ENCODE measurements at regions not wholly inside any gene's neighbourhood (a gene's known extent, or its start where the extent isn't known, plus 50 kb on each side); places are given as distances from the start of the nearest gene placed in this dataset.
A peak's percentile ranks its signal among the peaks of the same experiment; 100 is the strongest.
"Not testable (repeated sequence)": the region's sequence is repeated elsewhere in the genome, so short reads cannot be mapped to it uniquely, and the experiment has no call there.

DNA sequence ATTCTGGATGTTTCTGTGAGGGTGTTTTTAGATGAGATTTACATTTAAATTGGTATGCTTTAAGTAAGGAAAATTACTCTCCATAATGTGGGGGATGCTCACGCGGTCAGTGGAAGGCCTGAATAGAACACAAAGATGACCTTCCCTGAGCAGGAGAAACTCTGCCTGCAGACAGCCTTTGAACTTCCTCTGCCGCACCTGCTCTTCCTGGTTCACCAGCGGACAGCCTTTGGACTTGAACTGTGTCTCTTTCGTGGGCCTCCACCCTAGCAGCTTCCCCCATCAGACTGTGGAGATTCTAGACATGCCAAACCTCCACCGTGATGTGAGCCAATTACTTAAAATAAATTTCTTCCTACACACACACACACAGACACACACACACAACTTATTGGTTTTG is 210.7 kb downstream of the EFCAB11 start:
- ATAC-seq (no peak), DNase-seq (no peak)
- Mint-ChIP-seq H3K27ac (no peak overlapping the region), H3K9me3 (peaks cover 27% of the 10 kb centered on the region), H3K4me3 (no peak overlapping the region), H3K4me1 (peaks cover 4% of the 10 kb centered on the region), H3K36me3 (ENCODE audit: low read depth) (no peaks in the 10 kb centered on the region), H3K27me3 (no peaks in the 10 kb centered on the region)

DNA sequence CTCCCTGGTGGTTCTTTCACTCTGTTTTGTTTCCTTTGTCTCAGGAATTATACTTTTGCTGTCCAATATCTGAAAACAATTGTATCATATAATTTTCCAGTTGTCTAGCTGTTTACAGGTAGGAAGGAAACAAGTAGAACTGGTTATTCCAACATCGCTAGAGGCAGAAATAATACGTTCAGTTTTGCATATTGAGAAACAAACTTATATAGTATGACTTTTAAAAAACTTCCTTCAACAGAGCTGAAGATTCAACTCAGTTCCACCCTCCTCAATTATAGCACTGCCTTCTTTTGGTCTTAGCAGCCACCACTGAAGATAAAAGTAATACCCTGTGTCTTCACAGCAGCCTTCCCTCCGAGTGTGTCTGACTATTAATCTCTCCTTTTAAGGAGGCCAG is 214.3 kb downstream of the EFCAB11 start:
- peaks cover 2% of the 10 kb centered on the region for H3K4me1 Mint-ChIP-seq
- DNase-seq (no peak), ATAC-seq (no peak)
- H3K27me3 Mint-ChIP-seq = no peaks in the 10 kb centered on the region
- peaks cover 8% of the 10 kb centered on the region for H3K9me3 Mint-ChIP-seq
- H3K27ac Mint-ChIP-seq = no peak overlapping the region
- H3K36me3 Mint-ChIP-seq (ENCODE audit: low read depth) = no peaks in the 10 kb centered on the region
- no peak overlapping the region for H3K4me3 Mint-ChIP-seq

DNA sequence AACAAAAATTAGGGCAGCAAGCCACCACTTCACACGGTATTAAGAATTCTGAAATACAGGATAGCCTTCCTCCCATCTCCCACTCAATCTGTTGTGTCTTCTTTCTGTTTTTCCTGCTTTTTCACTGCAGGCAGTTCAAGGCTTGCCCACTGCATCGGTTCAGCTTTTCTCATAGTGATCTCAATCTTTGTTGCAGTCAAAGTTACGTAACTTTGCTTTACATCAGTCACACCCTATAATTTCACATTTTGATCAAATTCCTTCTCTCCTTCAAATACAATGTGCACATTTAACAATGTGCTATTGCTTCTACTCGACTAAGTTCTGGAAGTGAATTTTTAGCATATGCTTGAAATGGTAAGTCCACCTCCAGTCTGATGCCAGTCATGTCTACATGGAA is 217.6 kb downstream of the EFCAB11 start:
- Mint-ChIP-seq H3K27ac (no peak overlapping the region), H3K27me3 (no peaks in the 10 kb centered on the region), H3K36me3 (ENCODE audit: low read depth) (peaks cover 6% of the 10 kb centered on the region), H3K4me3 (no peak overlapping the region), H3K9me3 (peaks cover 10% of the 10 kb centered on the region), H3K4me1 (no peaks in the 10 kb centered on the region)
- ATAC-seq (no peak), DNase-seq (no peak)

DNA sequence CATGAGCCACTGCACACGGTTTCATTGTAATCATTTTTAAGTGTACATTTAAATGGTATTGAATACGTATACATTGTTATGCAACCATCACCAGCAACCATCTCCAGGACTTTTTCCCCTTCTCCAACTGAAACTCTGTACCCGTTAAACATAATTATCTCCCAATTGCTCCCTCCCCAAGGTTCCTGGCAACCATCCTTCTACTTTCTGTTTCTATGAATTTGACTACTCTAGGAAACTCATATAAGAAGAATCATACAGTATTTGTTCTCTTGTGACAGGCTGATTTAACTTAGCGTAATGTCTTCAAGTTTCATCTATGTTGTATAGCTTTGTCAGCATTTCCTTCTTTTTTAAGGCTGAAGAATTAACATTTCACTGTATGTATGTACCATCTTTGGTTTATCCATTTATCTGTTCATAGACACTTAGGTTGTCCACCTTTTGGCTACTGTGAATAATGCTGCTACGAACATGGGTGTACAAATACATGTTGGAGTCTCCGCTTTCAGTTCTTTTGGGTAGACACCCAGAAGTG is 223.1 kb downstream of the EFCAB11 start:
- no peak for DNase-seq
- Mint-ChIP-seq H3K27me3 (no peaks in the 10 kb centered on the region), H3K4me3 (no peak overlapping the region), H3K27ac (no peak overlapping the region), H3K9me3 (peaks cover 6% of the 10 kb centered on the region), H3K4me1 (peaks cover 12% of the 10 kb centered on the region), H3K36me3 (ENCODE audit: low read depth) (peaks cover 6% of the 10 kb centered on the region)
- no peak for ATAC-seq

DNA sequence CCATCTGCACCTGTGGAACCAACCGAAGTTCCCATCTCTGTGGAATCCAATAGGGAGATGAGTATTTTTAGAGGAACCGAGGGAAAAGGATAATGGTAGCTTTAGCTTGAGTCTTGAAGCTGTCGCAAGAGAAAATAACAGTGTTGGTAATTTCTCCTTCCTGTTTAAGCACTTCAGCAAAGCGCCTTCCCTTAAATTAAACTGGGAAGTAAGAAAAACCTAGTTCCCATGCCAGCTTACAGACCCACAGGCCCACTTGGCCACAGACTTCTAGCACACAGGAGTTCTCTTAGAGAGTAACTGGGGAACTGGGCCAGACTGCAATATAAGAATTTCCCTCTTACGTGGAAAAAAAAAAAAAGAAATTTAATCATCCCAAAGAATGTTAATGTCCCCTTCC is 223.8 kb downstream of the EFCAB11 start:
- ATAC-seq (no peak), DNase-seq (no peak)
- Mint-ChIP-seq H3K9me3 (peaks cover 6% of the 10 kb centered on the region), H3K27ac (no peak overlapping the region), H3K4me1 (peaks cover 19% of the 10 kb centered on the region), H3K27me3 (no peaks in the 10 kb centered on the region), H3K4me3 (no peak overlapping the region), H3K36me3 (ENCODE audit: low read depth) (peaks cover 6% of the 10 kb centered on the region)

DNA sequence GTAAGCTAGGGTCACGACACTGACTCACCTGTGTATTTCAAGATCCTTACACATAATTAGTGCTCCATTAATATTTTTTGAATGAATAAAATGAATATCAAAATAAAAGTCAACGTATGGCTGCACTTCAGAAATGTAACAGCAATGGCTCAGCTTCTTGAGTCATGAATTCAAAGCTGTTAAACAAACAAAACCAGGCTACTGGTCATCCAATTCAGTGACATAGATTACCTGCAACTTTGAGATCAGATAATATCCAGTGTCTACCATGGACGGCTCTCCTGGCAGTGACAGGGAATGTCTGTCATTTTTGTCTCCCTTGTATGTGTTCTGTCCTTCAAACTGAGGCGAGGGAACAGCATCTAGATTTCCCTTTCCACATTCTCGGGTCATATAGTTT is 225.6 kb downstream of the EFCAB11 start:
- peaks cover 5% of the 10 kb centered on the region for H3K9me3 Mint-ChIP-seq
- H3K4me3 Mint-ChIP-seq = no peak overlapping the region
- DNase-seq (no peak), ATAC-seq (no peak)
- no peak overlapping the region for H3K27ac Mint-ChIP-seq
- peaks cover 5% of the 10 kb centered on the region for H3K36me3 Mint-ChIP-seq (ENCODE audit: low read depth)
- H3K27me3 Mint-ChIP-seq = no peaks in the 10 kb centered on the region
- peaks cover 37% of the 10 kb centered on the region for H3K4me1 Mint-ChIP-seq

DNA sequence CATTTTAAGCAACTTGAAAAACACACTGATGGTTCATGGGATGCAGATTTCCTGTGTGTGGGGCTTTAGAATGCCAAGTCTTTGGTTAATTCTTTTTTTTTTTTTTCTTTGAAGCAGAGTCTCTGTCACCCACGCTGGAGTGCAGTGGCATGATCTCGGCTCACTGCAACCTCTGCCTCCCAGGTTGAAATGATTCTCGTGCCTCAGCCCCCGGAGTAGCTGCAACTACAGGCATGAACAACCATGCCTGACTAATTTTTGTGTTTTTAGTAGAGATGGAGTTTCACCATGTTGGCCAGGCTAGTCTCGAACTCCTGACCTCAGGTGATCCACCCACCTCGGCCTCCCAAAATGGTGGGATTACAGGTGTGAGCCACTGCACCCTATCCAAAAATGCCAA is 228.3 kb downstream of the EFCAB11 start:
- H3K4me3 Mint-ChIP-seq; H3K9me3 Mint-ChIP-seq; H3K36me3 Mint-ChIP-seq (ENCODE audit: low read depth); DNase-seq; ATAC-seq; H3K27me3 Mint-ChIP-seq: not testable (repeated sequence)
- Mint-ChIP-seq H3K4me1 (peaks cover 63% of the 10 kb centered on the region), H3K27ac (peak overlapping the region; percentile 37)

DNA sequence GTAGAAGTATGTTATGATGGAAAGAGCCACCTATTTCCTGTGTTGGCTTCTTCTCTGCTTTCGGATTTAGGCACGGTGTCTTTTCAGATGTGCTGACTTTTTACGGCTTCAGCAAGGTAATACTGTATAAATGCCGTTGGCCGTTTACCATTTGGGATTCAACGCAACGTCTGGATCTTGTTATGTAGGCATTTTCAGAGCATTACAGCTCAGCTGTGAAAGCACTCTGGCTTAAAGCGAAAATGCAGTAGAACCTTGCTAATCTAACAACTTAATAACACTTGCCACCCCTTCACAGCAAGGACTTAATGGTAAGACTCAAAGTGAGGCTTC is 229.9 kb downstream of the EFCAB11 start:
- H3K36me3 Mint-ChIP-seq (ENCODE audit: low read depth) = peaks cover 5% of the 10 kb centered on the region
- peaks cover 8% of the 10 kb centered on the region for H3K9me3 Mint-ChIP-seq
- peak; percentile 29 for ATAC-seq
- DNase-seq = no peak
- peak overlapping the region; percentile 87 for H3K27ac Mint-ChIP-seq
- H3K4me1 Mint-ChIP-seq = peaks cover 80% of the 10 kb centered on the region
- H3K27me3 Mint-ChIP-seq = no peaks in the 10 kb centered on the region
- peak overlapping the region; percentile 76 for H3K4me3 Mint-ChIP-seq

DNA sequence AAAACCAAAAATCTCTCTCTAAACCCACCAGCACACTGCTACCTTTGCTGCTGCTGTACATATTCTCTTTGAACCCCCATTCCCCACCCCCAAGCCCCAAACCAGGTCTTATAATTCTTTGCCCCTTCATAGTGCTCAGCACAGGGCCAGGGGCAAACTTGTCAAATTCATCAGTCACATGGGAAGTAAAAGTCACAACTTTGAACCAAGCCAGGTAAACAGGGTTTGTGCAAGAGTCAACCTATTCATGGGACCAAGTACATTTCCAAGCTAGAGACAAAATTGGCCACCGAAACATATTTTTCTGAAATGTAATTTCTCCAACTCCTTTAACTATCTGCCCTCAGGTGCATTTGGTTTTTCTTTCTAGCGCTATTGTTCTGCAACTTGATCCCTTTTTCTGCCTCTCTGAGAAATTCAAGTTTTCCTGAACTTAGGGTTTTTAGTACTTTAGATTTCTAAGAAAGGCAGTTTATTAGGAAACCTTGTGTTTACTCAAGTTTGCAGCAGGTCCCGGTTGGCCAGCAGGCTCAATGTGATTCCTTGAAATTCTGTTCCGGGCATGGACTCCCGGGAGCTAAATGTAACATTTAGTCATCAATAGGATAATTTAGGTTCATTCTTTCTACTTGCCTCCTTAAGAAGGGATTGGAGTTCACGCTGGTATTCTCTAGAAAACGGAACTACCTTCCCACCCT is 230.5 kb downstream of the EFCAB11 start:
- peaks cover 83% of the 10 kb centered on the region for H3K4me1 Mint-ChIP-seq
- H3K9me3 Mint-ChIP-seq = peaks cover 11% of the 10 kb centered on the region
- no peak for DNase-seq
- ATAC-seq = no peak
- peaks cover 5% of the 10 kb centered on the region for H3K36me3 Mint-ChIP-seq (ENCODE audit: low read depth)
- H3K27ac Mint-ChIP-seq = peak overlapping the region; percentile 87
- H3K4me3 Mint-ChIP-seq = peak overlapping the region; percentile 76
- no peaks in the 10 kb centered on the region for H3K27me3 Mint-ChIP-seq

DNA sequence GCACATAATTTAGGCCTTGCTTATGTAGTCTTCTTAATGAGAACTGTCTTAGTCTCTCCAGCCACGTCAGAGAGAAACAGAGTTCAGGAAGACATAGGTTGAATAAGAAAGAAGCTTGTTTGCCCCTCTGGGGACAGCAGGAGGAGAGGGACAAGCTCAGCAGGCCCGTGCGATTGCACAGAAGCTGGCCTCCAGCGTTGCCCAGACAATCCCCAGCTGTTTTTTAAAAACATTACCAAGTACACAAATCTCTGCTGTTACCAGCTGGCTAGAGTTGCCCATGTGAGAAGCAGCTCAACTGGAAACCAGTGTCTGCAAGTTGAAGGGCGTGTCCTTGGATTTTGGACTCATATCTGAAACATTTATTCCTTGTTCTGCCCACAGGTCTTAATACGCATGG is 232.6 kb downstream of the EFCAB11 start:
- Mint-ChIP-seq H3K4me1 (peaks cover 81% of the 10 kb centered on the region), H3K4me3 (no peak overlapping the region), H3K9me3 (peaks cover 11% of the 10 kb centered on the region), H3K27me3 (no peaks in the 10 kb centered on the region), H3K36me3 (ENCODE audit: low read depth) (peaks cover 5% of the 10 kb centered on the region), H3K27ac (peak overlapping the region; percentile 95)
- no peak for DNase-seq
- ATAC-seq = no peak

DNA sequence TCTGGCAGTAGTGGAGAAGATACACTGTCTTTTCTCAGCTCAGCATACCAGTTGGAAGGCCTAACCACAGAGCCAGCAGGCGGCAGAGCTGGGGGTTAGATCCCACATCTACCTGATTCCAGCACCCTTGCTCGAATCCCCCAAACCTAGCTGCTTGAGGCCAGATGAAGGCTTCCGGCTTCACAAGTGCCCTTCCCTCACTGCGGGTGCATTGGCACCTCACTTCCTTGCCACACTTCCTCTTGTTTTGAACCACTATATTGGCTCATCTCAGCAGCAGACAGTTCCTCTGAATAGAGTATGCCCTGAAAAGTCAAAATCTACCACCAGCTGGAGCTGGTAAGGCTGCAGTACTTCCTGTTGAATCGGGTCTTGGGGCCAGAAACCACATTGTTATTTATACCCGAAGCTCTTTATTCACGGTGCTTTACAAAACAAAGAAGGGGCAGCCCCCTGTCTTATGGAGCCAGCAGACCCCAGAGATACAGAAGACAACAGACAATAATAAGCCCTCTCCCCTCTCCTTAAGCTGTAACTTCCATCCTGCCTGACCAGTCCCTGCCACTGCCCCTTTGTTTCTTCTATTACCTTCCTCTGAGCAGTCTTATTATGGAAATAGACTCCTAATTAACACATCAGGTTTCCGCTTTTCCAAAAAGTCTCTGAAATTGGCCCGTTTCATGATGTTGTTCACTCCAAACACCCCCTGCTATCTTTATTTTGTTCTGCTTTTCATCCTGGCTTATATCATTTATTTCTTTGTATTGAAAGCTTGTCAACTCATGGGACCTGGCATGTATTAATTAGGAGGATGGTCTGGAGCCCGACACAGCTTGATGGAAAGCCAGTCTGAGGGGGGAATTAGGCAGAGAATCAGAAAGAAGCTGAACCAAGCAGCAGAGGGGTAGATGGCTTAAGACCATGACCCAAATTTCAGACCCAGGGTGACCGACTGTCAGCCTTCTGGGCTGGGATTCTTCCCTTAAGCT is 233.5 kb downstream of the EFCAB11 start:
- ATAC-seq (peak; percentile 91), DNase-seq (peak; percentile 62)
- Mint-ChIP-seq H3K4me1 (peaks cover 73% of the 10 kb centered on the region), H3K27ac (peak overlapping the region; percentile 95), H3K4me3 (peak overlapping the region; percentile 34), H3K36me3 (ENCODE audit: low read depth) (peaks cover 5% of the 10 kb centered on the region), H3K9me3 (peaks cover 11% of the 10 kb centered on the region), H3K27me3 (no peaks in the 10 kb centered on the region)

DNA sequence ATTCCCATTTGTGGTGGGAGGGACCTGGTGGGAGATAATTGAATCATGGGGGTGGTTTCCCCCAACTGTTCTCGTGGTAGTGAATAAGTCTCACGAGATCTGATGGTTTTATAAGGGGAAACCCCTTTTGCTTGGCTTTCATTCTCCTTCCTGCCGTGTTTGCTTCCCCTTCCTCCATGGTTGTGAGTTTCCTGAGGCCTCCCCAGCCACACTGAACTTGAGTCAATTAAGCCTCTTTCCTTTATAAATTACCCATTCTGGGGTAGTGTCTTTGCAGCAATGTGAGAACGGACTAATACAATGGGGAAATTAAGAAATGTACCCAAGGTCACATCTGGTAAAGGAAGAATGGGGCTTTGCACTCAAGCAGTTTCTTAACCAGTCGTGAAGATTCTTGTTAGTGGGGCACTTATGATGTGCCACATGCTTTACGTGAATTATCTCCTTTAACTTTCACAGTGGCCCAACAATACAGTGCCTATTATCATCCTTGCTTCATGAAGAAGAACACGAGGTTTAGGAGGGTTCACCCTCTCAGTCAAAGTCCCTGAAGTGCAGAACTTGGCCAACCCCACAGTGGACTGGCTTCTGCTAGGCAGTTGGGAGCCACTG is 234.3 kb downstream of the EFCAB11 start:
- peak; percentile 30 for DNase-seq
- Mint-ChIP-seq H3K27ac (peak overlapping the region; percentile 95), H3K4me1 (peaks cover 67% of the 10 kb centered on the region), H3K36me3 (ENCODE audit: low read depth) (peaks cover 5% of the 10 kb centered on the region), H3K27me3 (no peaks in the 10 kb centered on the region), H3K9me3 (peaks cover 11% of the 10 kb centered on the region), H3K4me3 (peak overlapping the region; percentile 34)
- no peak for ATAC-seq

DNA sequence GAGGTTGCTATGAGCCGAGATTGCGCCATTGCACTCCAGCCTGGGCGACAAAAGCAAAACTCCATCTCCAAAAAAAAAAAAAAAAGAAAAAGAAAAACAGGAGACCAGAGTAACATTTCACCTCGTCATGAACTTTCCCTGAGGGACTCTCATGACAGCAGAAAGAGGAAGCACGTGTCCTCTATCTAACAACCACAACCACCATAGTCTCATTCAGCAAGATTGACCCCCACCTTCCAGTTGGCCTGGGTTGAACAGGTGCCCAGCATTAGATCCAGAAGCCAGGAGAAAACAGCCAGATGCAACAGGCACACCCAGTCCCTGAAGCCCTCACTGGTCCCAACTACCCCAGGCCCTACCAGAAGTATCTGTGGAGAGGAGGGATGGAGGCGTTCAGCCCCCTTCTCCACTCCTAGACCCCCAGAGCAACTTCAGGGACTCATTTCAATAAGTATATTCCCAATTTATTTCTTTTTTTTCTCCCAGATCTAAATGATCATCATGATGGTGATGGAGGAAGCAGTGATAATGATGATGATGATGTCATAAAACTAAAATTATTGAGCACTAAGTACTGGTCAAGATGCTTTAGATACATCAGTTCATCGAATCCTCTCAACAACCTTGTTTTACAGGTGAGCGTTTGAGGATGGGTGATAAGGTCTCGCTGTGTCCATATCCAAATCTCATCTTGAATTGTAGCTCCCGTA is 235.0 kb downstream of the EFCAB11 start:
- peak overlapping the region; percentile 95 for H3K27ac Mint-ChIP-seq
- H3K27me3 Mint-ChIP-seq = no peaks in the 10 kb centered on the region

DNA sequence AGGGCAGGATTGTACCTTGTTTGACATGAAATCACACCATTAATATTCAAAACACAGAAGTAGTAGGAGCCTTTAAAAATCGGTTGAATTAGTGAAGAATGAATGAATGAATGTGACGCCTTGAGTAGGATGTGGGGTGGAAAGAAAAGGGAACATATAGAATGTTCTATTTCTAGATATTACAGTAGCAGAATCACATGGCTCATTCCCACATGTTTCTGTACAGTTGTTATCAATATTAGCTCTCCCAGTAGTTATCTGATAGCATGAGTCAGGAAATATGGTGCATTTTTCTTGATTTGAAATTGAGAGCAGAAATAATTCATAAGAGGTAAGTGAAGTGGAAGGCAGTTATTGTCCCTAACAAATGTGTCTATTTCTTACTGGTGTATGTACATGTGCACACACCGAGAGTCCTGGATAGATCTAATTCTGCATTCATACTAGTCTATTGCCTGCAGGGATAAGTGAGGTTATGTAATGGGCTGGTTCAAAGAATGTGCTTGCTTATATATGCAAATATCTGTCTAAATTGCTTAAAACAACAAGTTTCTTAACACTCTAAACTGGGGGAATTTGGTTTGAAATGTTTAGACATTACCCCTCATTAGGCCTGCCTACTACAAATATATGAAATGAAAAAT is 245.4 kb downstream of the EFCAB11 start:
- H3K27me3 Mint-ChIP-seq = no peaks in the 10 kb centered on the region
- H3K36me3 Mint-ChIP-seq (ENCODE audit: low read depth) = peaks cover 3% of the 10 kb centered on the region
- H3K4me3 Mint-ChIP-seq = no peak overlapping the region
- no peak for ATAC-seq
- peaks cover 24% of the 10 kb centered on the region for H3K9me3 Mint-ChIP-seq
- H3K4me1 Mint-ChIP-seq = peaks cover 25% of the 10 kb centered on the region
- no peak for DNase-seq
- no peak overlapping the region for H3K27ac Mint-ChIP-seq

More for the DNA sequence above, 235.0 kb downstream of the EFCAB11 start:
- Mint-ChIP-seq H3K9me3 (peaks cover 11% of the 10 kb centered on the region), H3K4me1 (peaks cover 67% of the 10 kb centered on the region), H3K36me3 (ENCODE audit: low read depth) (peaks cover 5% of the 10 kb centered on the region), H3K4me3 (no peak overlapping the region)
- DNase-seq (no peak), ATAC-seq (no peak)

Data from activated naive CD8-positive, alpha-beta T cell treated with anti-CD3 and anti-CD28 coated beads, Interleukin-2, amount 50 U/mL, for 24 hours (primary cell).